GM18517 (cell line): ENCODE measurements at regions not wholly inside any gene's neighbourhood (a gene's known extent, or its start where the extent isn't known, plus 50 kb on each side); places are given as distances from the start of the nearest gene placed in this dataset.
"Not testable (repeated sequence)": the region's sequence is repeated elsewhere in the genome, so short reads cannot be mapped to it uniquely, and the experiment has no call there.

Experiments used
- ATAC-seq: cut with Tn5 transposase; IDR thresholded peaks from one replicate; pipeline ENCODE4 v1.9.1; 2021; ENCODE audit warnings: mild to moderate bottlenecking, moderate library complexity; ENCODE audit not compliant: unreplicated experiment

GRCh38 chrX:1700757-1701156, 85.9 kb downstream of the ASMT start:
- no peak for ATAC-seq

- ATAC-seq = not testable (repeated sequence)
Observed at GRCh38 chrX:1701396-1701901, 86.6 kb downstream of the ASMT start.

GRCh38 chrX:1702142-1702541, 87.3 kb downstream of the ASMT start:
- not testable (repeated sequence) for ATAC-seq

- ATAC-seq = not testable (repeated sequence)
Observed at GRCh38 chrX:1702557-1702956, 87.7 kb downstream of the ASMT start.

- ATAC-seq = not testable (repeated sequence)
Observed at GRCh38 chrX:1709277-1709676, 94.4 kb downstream of the ASMT start.

GRCh38 chrX:1713296-1713695, 98.4 kb downstream of the ASMT start:
- ATAC-seq = no peak

GRCh38 chrX:1717373-1717772, 102.5 kb downstream of the ASMT start:
- ATAC-seq = no peak

GRCh38 chrX:1719270-1719669, 104.4 kb downstream of the ASMT start:
- no peak for ATAC-seq

GRCh38 chrX:1720836-1721235, 106.0 kb downstream of the ASMT start:
- no peak for ATAC-seq

- no peak for ATAC-seq
Observed at GRCh38 chrX:1725472-1725871, 110.6 kb downstream of the ASMT start.

GRCh38 chrX:1727531-1728027, 112.7 kb downstream of the ASMT start:
- ATAC-seq = no peak

GRCh38 chrX:1734806-1735205, 119.9 kb downstream of the ASMT start:
- ATAC-seq = no peak

- ATAC-seq = no peak
Observed at GRCh38 chrX:1741816-1742394, 127.0 kb downstream of the ASMT start.

- no peak for ATAC-seq
Observed at GRCh38 chrX:1743105-1743504, 128.2 kb downstream of the ASMT start.

- ATAC-seq = no peak
Observed at GRCh38 chrX:1743663-1744062, 128.8 kb downstream of the ASMT start.

GRCh38 chrX:1748408-1748807, 133.5 kb downstream of the ASMT start:
- ATAC-seq = no peak

GRCh38 chrX:1749499-1749898, 134.6 kb downstream of the ASMT start:
- no peak for ATAC-seq

- ATAC-seq = no peak
Observed at GRCh38 chrX:1750267-1750666, 135.4 kb downstream of the ASMT start.

GRCh38 chrX:1751781-1752180, 136.9 kb downstream of the ASMT start:
- no peak for ATAC-seq

GRCh38 chrX:1752799-1753198, 137.9 kb downstream of the ASMT start:
- ATAC-seq = not testable (repeated sequence)

GRCh38 chrX:1754077-1754476, 139.2 kb downstream of the ASMT start:
- ATAC-seq = no peak

- ATAC-seq = no peak
Observed at GRCh38 chrX:1763294-1763693, 148.4 kb downstream of the ASMT start.

GRCh38 chrX:1764883-1765364, 150.1 kb downstream of the ASMT start:
- ATAC-seq = peak; percentile 52
